ENCODE measurements at regions not wholly inside any gene's neighbourhood (a gene's known extent, or its start where the extent isn't known, plus 50 kb on each side); places are given as distances from the start of the nearest gene placed in this dataset.
"Not testable (repeated sequence)": the region's sequence is repeated elsewhere in the genome, so short reads cannot be mapped to it uniquely, and the experiment has no call there.

DNA sequence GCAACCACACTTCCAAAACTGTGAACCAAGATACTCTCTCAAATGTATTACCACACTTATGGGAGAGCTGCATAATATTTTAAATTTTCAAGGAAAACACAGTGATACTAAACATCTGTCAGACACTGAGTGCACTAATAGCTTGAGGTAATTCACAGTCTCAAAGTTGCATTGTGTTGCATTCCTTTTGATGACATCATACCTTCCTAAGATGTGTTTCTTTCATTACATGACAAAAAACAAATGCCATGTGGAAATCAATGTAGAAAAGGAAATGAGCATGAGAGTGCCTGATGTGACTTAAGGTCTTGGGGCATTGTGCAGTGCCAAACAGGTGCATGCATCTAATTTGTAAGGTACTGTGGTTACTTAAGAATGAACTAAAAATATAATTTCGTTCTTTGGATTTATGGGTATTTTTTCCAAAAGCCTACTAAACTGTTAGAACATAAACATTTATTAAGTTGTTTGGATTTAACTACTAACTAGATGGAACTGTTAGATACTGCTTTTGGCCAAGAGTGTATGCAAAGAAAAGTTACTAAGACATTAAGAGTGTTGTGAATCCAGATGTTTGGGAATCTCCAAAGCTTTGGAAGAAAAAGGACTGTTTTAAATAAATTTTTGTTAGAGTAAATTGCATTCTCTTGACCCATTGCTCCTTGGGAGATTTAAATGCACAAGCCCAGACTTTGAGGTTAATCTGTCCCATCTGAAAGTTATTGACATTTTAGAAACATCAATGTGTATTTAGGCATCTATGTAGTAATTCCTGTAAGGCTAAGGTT lies 496.2 kb upstream of the SEMA3D start:
- TF ChIP-seq, protein P1, sequence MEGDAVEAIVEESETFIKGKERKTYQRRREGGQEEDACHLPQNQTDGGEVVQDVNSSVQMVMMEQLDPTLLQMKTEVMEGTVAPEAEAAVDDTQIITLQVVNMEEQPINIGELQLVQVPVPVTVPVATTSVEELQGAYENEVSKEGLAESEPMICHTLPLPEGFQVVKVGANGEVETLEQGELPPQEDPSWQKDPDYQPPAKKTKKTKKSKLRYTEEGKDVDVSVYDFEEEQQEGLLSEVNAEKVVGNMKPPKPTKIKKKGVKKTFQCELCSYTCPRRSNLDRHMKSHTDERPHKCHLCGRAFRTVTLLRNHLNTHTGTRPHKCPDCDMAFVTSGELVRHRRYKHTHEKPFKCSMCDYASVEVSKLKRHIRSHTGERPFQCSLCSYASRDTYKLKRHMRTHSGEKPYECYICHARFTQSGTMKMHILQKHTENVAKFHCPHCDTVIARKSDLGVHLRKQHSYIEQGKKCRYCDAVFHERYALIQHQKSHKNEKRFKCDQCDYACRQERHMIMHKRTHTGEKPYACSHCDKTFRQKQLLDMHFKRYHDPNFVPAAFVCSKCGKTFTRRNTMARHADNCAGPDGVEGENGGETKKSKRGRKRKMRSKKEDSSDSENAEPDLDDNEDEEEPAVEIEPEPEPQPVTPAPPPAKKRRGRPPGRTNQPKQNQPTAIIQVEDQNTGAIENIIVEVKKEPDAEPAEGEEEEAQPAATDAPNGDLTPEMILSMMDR (IDR thresholded peaks at IDR 0.05; ENCODE audit: insufficient read depth in 1 of 2, low read depth in 1 of 2, low read length in 1 of 2, severe bottlenecking in 1 of 2, unreplicated experiment in 1 of 2) = no peak
- BruUV-seq (replicated peaks) = no TSS peak
- no peak overlapping the region for H3K27ac Mint-ChIP-seq (ENCODE audit: unreplicated experiment)
- Histone ChIP-seq H3K9me3 (no peaks in the 10 kb centered on the region; the same call in 1 of the 2 replicates), H3K27me3 (replicated peaks; ENCODE audit: control insufficient read depth, insufficient read depth, low read length) (no peaks in the 10 kb centered on the region), H3K4me1 (no peaks in the 10 kb centered on the region), H3K36me3 (ENCODE audit: control insufficient read depth, insufficient read depth, low read length) (no peaks in the 10 kb centered on the region), H3K4me3 (ENCODE audit: low read depth, low read length) (no peak overlapping the region)
- no peaks in the 10 kb centered on the region for H3K36me3 Mint-ChIP-seq (ENCODE audit: insufficient read depth, unreplicated experiment)
- no peaks in the 10 kb centered on the region for H3K27me3 Mint-ChIP-seq (ENCODE audit: insufficient read depth, unreplicated experiment)
- intact Hi-C loops (cut with micrococcal nuclease; ENCODE audit: unreplicated experiment) = no loop called here
- DNase-seq = no peak
- no peak overlapping the region for H3K4me3 Mint-ChIP-seq (ENCODE audit: unreplicated experiment)
- H3K9me3 Mint-ChIP-seq (ENCODE audit: unreplicated experiment) = peaks cover 19% of the 10 kb centered on the region
- ChIA-PET POLR2A (no interaction called here), CTCF (no interaction called here)
- H3K4me1 Mint-ChIP-seq (ENCODE audit: low read depth, unreplicated experiment) = no peaks in the 10 kb centered on the region

DNA sequence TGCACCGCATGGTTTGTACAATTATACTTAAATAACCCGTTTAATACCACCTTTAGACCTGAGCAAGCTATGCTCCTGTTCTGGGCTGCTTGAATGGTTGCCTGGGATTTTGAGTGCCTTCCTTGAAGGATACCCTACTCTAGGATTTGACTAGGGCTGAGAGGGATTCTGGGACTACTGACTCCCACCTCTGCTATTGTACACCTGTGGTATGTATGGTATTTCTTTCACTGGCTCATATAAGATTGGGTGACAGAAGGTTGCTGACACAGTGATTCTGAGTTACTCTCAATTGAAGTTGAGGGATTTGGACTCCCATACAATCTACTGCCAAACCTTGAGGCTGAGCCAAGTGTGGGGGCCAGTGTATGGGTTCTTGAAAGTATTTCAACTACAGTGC lies 494.4 kb upstream of the SEMA3D start:
- H3K27ac Mint-ChIP-seq (ENCODE audit: unreplicated experiment) = no peak overlapping the region
- no peaks in the 10 kb centered on the region for H3K27me3 Mint-ChIP-seq (ENCODE audit: insufficient read depth, unreplicated experiment)
- ChIA-PET CTCF (no interaction called here), POLR2A (no interaction called here)
- TF ChIP-seq, protein P1 (IDR thresholded peaks at IDR 0.05; ENCODE audit: insufficient read depth in 1 of 2, low read depth in 1 of 2, low read length in 1 of 2, severe bottlenecking in 1 of 2, unreplicated experiment in 1 of 2) = no peak
- no peaks in the 10 kb centered on the region for H3K36me3 Mint-ChIP-seq (ENCODE audit: insufficient read depth, unreplicated experiment)
- no peaks in the 10 kb centered on the region; the same call in 1 of the 2 replicates for H3K9me3 ChIP-seq
- no peak overlapping the region for H3K4me3 ChIP-seq (ENCODE audit: low read depth, low read length)
- BruUV-seq (replicated peaks) = no TSS peak
- no peaks in the 10 kb centered on the region for H3K27me3 ChIP-seq (replicated peaks; ENCODE audit: control insufficient read depth, insufficient read depth, low read length)
- peaks cover 14% of the 10 kb centered on the region for H3K9me3 Mint-ChIP-seq (ENCODE audit: unreplicated experiment)
- no peak for DNase-seq
- no peaks in the 10 kb centered on the region for H3K36me3 ChIP-seq (ENCODE audit: control insufficient read depth, insufficient read depth, low read length)
- no peaks in the 10 kb centered on the region for H3K4me1 ChIP-seq
- intact Hi-C loops (cut with micrococcal nuclease; ENCODE audit: unreplicated experiment) = loop anchor here (1.0 kb wide), 1 partner anchor 14 kb away; no protein-coding TSS in a partner anchor
- no peak overlapping the region for H3K4me3 Mint-ChIP-seq (ENCODE audit: unreplicated experiment)
- H3K4me1 Mint-ChIP-seq (ENCODE audit: low read depth, unreplicated experiment) = no peaks in the 10 kb centered on the region

DNA sequence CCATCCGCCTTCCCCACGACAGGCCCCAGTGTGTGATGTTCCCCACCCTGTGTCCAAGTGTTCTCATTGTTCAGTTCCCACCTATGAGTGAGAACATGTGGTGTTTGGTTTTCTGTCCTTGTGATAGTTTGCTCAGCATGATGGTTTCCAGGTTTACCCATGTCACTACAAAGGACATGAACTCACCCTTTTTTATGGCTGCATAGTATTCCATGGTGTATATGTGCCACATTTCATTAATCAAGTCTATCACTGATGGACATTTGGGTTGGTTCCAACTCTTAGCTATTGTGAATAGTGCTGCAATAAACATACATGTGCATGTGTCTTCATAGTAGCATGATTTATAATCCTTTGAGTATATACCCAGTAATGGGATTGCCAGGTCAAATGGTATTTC lies 488.2 kb upstream of the SEMA3D start:
- H3K27me3 ChIP-seq (replicated peaks; ENCODE audit: control insufficient read depth, insufficient read depth, low read length); BruUV-seq (replicated peaks); H3K4me3 ChIP-seq (ENCODE audit: low read depth, low read length); intact Hi-C loops (cut with micrococcal nuclease; ENCODE audit: unreplicated experiment); H3K4me1 ChIP-seq; H3K36me3 Mint-ChIP-seq (ENCODE audit: insufficient read depth, unreplicated experiment); H3K4me1 Mint-ChIP-seq (ENCODE audit: low read depth, unreplicated experiment); H3K27me3 Mint-ChIP-seq (ENCODE audit: insufficient read depth, unreplicated experiment); DNase-seq; POLR2A ChIA-PET; H3K9me3 ChIP-seq; H3K36me3 ChIP-seq (ENCODE audit: control insufficient read depth, insufficient read depth, low read length); H3K4me3 Mint-ChIP-seq (ENCODE audit: unreplicated experiment); CTCF ChIA-PET; H3K27ac Mint-ChIP-seq (ENCODE audit: unreplicated experiment): not testable (repeated sequence)
- H3K9me3 Mint-ChIP-seq (ENCODE audit: unreplicated experiment) = peaks cover 13% of the 10 kb centered on the region

All from Caco-2 (cell line).